CD4-positive, CD25-positive, alpha-beta regulatory T cell (primary cell): ENCODE measurements at regions not wholly inside any gene's neighbourhood (a gene's known extent, or its start where the extent isn't known, plus 50 kb on each side); places are given as distances from the start of the nearest gene placed in this dataset.

Experiments used
- ATAC-seq, 2 donors: fragments of 150-1000 bp; cut with Tn5 transposase; one replicate each; pipeline ENCODE4 v1.10.0; 2021; ENCODE audit warnings: low read depth in 2 of 2, moderate number of reproducible peaks in 2 of 2, moderate library complexity in 1 of 2
- DNase-seq, 3 donors: peaks; one replicate each; pipeline versions ENCODE4 v3.0.0 to v3.0.0-alpha.2; 2012 to 2022; ENCODE audit warnings: mixed read lengths in 1 of 3
- H3K27ac ChIP-seq: one replicate; pipeline ENCODE4 v1.7.0; 2013; ENCODE audit warnings: mild to moderate bottlenecking, low read length; ENCODE audit not compliant: insufficient read depth, poor library complexity, severe bottlenecking
- H3K27me3 ChIP-seq: one replicate; pipeline ENCODE4 v1.7.0; 2013; ENCODE audit warnings: low read length; ENCODE audit not compliant: control insufficient read depth, insufficient read depth
- H3K36me3 ChIP-seq: one replicate; pipeline ENCODE4 v1.7.0; 2013; ENCODE audit warnings: mild to moderate bottlenecking, low read length, moderate library complexity; ENCODE audit not compliant: control insufficient read depth, insufficient read depth
- H3K4me1 ChIP-seq: 2 replicates; pipeline ENCODE4 v1.7.0; 2013; ENCODE audit warnings: mild to moderate bottlenecking, low read length; ENCODE audit not compliant: insufficient read depth, control insufficient read depth, poor library complexity, severe bottlenecking
- H3K4me3 ChIP-seq: one replicate; pipeline ENCODE4 v1.7.0; 2013; ENCODE audit warnings: low read depth, mild to moderate bottlenecking, low read length, moderate library complexity
- H3K9me3 ChIP-seq, 2 experiments: 1 replicate in 1 of 2; 2 replicates in 1 of 2; pipeline ENCODE4 v1.7.0; 2013; ENCODE audit warnings: low read length in 2 of 2, mild to moderate bottlenecking in 1 of 2, moderate library complexity in 1 of 2; ENCODE audit not compliant: control insufficient read depth in 2 of 2
- H3K27ac Mint-ChIP-seq, 3 donors: one replicate each; pipeline ENCODE4 v1.8.0; 2020 to 2022; ENCODE audit warnings: mild to moderate bottlenecking in 3 of 3, mixed read lengths in 3 of 3, moderate library complexity in 2 of 3
- H3K27me3 Mint-ChIP-seq: one replicate; pipeline ENCODE4 v1.8.0; 2022; ENCODE audit warnings: mild to moderate bottlenecking, mixed read lengths
- H3K36me3 Mint-ChIP-seq: one replicate; pipeline ENCODE4 v1.8.0; 2020; ENCODE audit warnings: mixed read lengths
- H3K4me1 Mint-ChIP-seq, 4 donors: one replicate each; pipeline ENCODE4 v1.8.0; 2020 to 2022; ENCODE audit warnings: mixed read lengths in 4 of 4, mild to moderate bottlenecking in 1 of 4
- H3K4me3 Mint-ChIP-seq, 4 donors: one replicate each; pipeline ENCODE4 v1.8.0; 2020 to 2022; ENCODE audit warnings: mild to moderate bottlenecking in 4 of 4, mixed read lengths in 4 of 4, moderate library complexity in 3 of 4
- H3K9me3 Mint-ChIP-seq, 7 donors: one replicate each; pipeline ENCODE4 v1.8.0; 2020 to 2022; ENCODE audit warnings: mixed read lengths in 7 of 7, mild to moderate bottlenecking in 3 of 7, moderate library complexity in 2 of 7

GRCh38 chr15:46278486-46279090 is 643.8 kb downstream of the SQOR start:
- Mint-ChIP-seq H3K4me1 (no peaks in the 10 kb centered on the region), H3K27me3 (no peaks in the 10 kb centered on the region), H3K36me3 (no peaks in the 10 kb centered on the region), H3K9me3 (peaks cover 0 to 6% (median 3%) of the 10 kb centered on the region in 7 donors), H3K27ac (no peak overlapping the region), H3K4me3 (no peak overlapping the region)
- Histone ChIP-seq H3K4me1 (no peaks in the 10 kb centered on the region), H3K4me3 (no peak overlapping the region), H3K27me3 (no peaks in the 10 kb centered on the region), H3K36me3 (no peaks in the 10 kb centered on the region), H3K9me3 (no peaks in the 10 kb centered on the region), H3K27ac (no peak overlapping the region)
- no peak for ATAC-seq
- no peak for DNase-seq

GRCh38 chr15:46280762-46281542 is 646.1 kb downstream of the SQOR start:
- no peaks in the 10 kb centered on the region for H3K36me3 Mint-ChIP-seq
- ATAC-seq (no peak), DNase-seq (no peak)
- H3K4me3 ChIP-seq: no peak overlapping the region
- no peak overlapping the region for H3K4me3 Mint-ChIP-seq
- no peaks in the 10 kb centered on the region for H3K9me3 ChIP-seq
- no peaks in the 10 kb centered on the region for H3K27me3 ChIP-seq
- H3K4me1 Mint-ChIP-seq: no peaks in the 10 kb centered on the region
- H3K36me3 ChIP-seq: no peaks in the 10 kb centered on the region
- no peaks in the 10 kb centered on the region for H3K4me1 ChIP-seq
- peaks cover 1 to 14% (median 5%) of the 10 kb centered on the region in 7 donors for H3K9me3 Mint-ChIP-seq
- no peaks in the 10 kb centered on the region for H3K27me3 Mint-ChIP-seq
- no peak overlapping the region for H3K27ac Mint-ChIP-seq
- H3K27ac ChIP-seq: no peak overlapping the region

GRCh38 chr15:46293550-46293949 is 658.7 kb downstream of the SQOR start:
- Histone ChIP-seq H3K36me3 (no peaks in the 10 kb centered on the region), H3K27me3 (no peaks in the 10 kb centered on the region), H3K9me3 (peaks cover 0 to 5% of the 10 kb centered on the region in 2 experiments), H3K4me3 (no peak overlapping the region), H3K4me1 (no peaks in the 10 kb centered on the region), H3K27ac (no peak overlapping the region)
- no peak overlapping the region for H3K27ac Mint-ChIP-seq
- no peak for DNase-seq
- no peaks in the 10 kb centered on the region for H3K36me3 Mint-ChIP-seq
- ATAC-seq: no peak
- H3K4me1 Mint-ChIP-seq: no peaks in the 10 kb centered on the region
- no peaks in the 10 kb centered on the region for H3K27me3 Mint-ChIP-seq
- peaks cover 0 to 5% (median 0%) of the 10 kb centered on the region in 7 donors for H3K9me3 Mint-ChIP-seq
- H3K4me3 Mint-ChIP-seq: no peak overlapping the region

- no peak overlapping the region for H3K4me3 Mint-ChIP-seq
- Histone ChIP-seq H3K4me1 (no peaks in the 10 kb centered on the region), H3K36me3 (no peaks in the 10 kb centered on the region), H3K27me3 (no peaks in the 10 kb centered on the region), H3K27ac (no peak overlapping the region), H3K4me3 (no peak overlapping the region), H3K9me3 (no peaks in the 10 kb centered on the region)
- H3K4me1 Mint-ChIP-seq: no peaks in the 10 kb centered on the region
- no peaks in the 10 kb centered on the region for H3K27me3 Mint-ChIP-seq
- H3K9me3 Mint-ChIP-seq: peaks cover 0 to 2% (median 0%) of the 10 kb centered on the region in 7 donors
- H3K36me3 Mint-ChIP-seq: no peaks in the 10 kb centered on the region
- DNase-seq (no peak), ATAC-seq (no peak)
- H3K27ac Mint-ChIP-seq: no peak overlapping the region
Observed at GRCh38 chr15:46296002-46296401, 661.2 kb downstream of the SQOR start.

- no peak for ATAC-seq
- DNase-seq: no peak
- no peak overlapping the region for H3K27ac Mint-ChIP-seq
- peaks cover 0 to 2% (median 0%) of the 10 kb centered on the region in 7 donors for H3K9me3 Mint-ChIP-seq
- no peak overlapping the region for H3K27ac ChIP-seq
- no peaks in the 10 kb centered on the region for H3K4me1 ChIP-seq
- no peaks in the 10 kb centered on the region for H3K27me3 Mint-ChIP-seq
- H3K9me3 ChIP-seq: no peaks in the 10 kb centered on the region
- no peaks in the 10 kb centered on the region for H3K36me3 ChIP-seq
- H3K27me3 ChIP-seq: no peaks in the 10 kb centered on the region
- no peak overlapping the region for H3K4me3 Mint-ChIP-seq
- H3K4me1 Mint-ChIP-seq: no peaks in the 10 kb centered on the region
- no peak overlapping the region for H3K4me3 ChIP-seq
- H3K36me3 Mint-ChIP-seq: no peaks in the 10 kb centered on the region
Observed at GRCh38 chr15:46296797-46297196, 662.0 kb downstream of the SQOR start.

GRCh38 chr15:46297766-46298165 is 662.9 kb downstream of the SQOR start:
- no peaks in the 10 kb centered on the region for H3K36me3 Mint-ChIP-seq
- no peaks in the 10 kb centered on the region for H3K4me1 Mint-ChIP-seq
- peaks cover 0 to 2% (median 0%) of the 10 kb centered on the region in 7 donors for H3K9me3 Mint-ChIP-seq
- H3K27me3 Mint-ChIP-seq: no peaks in the 10 kb centered on the region
- DNase-seq (no peak), ATAC-seq (no peak)
- H3K27ac Mint-ChIP-seq: no peak overlapping the region
- H3K4me1 ChIP-seq: no peaks in the 10 kb centered on the region
- H3K27ac ChIP-seq: no peak overlapping the region
- H3K9me3 ChIP-seq: no peaks in the 10 kb centered on the region
- no peak overlapping the region for H3K4me3 Mint-ChIP-seq
- H3K36me3 ChIP-seq: no peaks in the 10 kb centered on the region
- no peak overlapping the region for H3K4me3 ChIP-seq
- H3K27me3 ChIP-seq: no peaks in the 10 kb centered on the region

GRCh38 chr15:46300716-46301115 is 665.9 kb downstream of the SQOR start:
- ATAC-seq (no peak), DNase-seq (no peak)
- Histone ChIP-seq H3K4me1 (no peaks in the 10 kb centered on the region), H3K9me3 (no peaks in the 10 kb centered on the region), H3K27me3 (no peaks in the 10 kb centered on the region), H3K36me3 (no peaks in the 10 kb centered on the region), H3K4me3 (no peak overlapping the region), H3K27ac (no peak overlapping the region)
- no peaks in the 10 kb centered on the region for H3K4me1 Mint-ChIP-seq
- no peak overlapping the region for H3K27ac Mint-ChIP-seq
- H3K27me3 Mint-ChIP-seq: no peaks in the 10 kb centered on the region
- peaks cover 0 to 3% (median 0%) of the 10 kb centered on the region in 7 donors for H3K9me3 Mint-ChIP-seq
- H3K36me3 Mint-ChIP-seq: no peaks in the 10 kb centered on the region
- no peak overlapping the region for H3K4me3 Mint-ChIP-seq

- Mint-ChIP-seq H3K4me3 (no peak overlapping the region), H3K36me3 (no peaks in the 10 kb centered on the region), H3K27ac (no peak overlapping the region), H3K27me3 (no peaks in the 10 kb centered on the region), H3K4me1 (no peaks in the 10 kb centered on the region), H3K9me3 (peaks cover 0 to 3% (median 0%) of the 10 kb centered on the region in 7 donors)
- H3K36me3 ChIP-seq: no peaks in the 10 kb centered on the region
- H3K9me3 ChIP-seq: no peaks in the 10 kb centered on the region
- H3K4me1 ChIP-seq: no peaks in the 10 kb centered on the region
- no peak overlapping the region for H3K4me3 ChIP-seq
- DNase-seq: no peak
- no peak for ATAC-seq
- no peak overlapping the region for H3K27ac ChIP-seq
- H3K27me3 ChIP-seq: no peaks in the 10 kb centered on the region
Observed at GRCh38 chr15:46301291-46301690, 666.5 kb downstream of the SQOR start.
